ENCODE measurements at regions not wholly inside any gene's neighbourhood (a gene's known extent, or its start where the extent isn't known, plus 50 kb on each side); places are given as distances from the start of the nearest gene placed in this dataset.

- no peak for TF ChIP-seq EZH2 (optimal IDR thresholded peaks at IDR 0.05; ENCODE audit: low read depth, low read length)
- TF ChIP-seq, protein P1, sequence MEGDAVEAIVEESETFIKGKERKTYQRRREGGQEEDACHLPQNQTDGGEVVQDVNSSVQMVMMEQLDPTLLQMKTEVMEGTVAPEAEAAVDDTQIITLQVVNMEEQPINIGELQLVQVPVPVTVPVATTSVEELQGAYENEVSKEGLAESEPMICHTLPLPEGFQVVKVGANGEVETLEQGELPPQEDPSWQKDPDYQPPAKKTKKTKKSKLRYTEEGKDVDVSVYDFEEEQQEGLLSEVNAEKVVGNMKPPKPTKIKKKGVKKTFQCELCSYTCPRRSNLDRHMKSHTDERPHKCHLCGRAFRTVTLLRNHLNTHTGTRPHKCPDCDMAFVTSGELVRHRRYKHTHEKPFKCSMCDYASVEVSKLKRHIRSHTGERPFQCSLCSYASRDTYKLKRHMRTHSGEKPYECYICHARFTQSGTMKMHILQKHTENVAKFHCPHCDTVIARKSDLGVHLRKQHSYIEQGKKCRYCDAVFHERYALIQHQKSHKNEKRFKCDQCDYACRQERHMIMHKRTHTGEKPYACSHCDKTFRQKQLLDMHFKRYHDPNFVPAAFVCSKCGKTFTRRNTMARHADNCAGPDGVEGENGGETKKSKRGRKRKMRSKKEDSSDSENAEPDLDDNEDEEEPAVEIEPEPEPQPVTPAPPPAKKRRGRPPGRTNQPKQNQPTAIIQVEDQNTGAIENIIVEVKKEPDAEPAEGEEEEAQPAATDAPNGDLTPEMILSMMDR (IDR thresholded peaks at IDR 0.05; ENCODE audit: low read length): no peak
Observed at GRCh38 chr2:777051-777450, 99.8 kb upstream of the TMEM18 start.

All from MM.1S (cell line).